ENCODE measurements at regions not wholly inside any gene's neighbourhood (a gene's known extent, or its start where the extent isn't known, plus 50 kb on each side); places are given as distances from the start of the nearest gene placed in this dataset.
"Not testable (repeated sequence)": the region's sequence is repeated elsewhere in the genome, so short reads cannot be mapped to it uniquely, and the experiment has no call there.

- Mint-ChIP-seq H3K27me3 (peaks cover 15 to 30% of the 10 kb centered on the region in 2 donors), H3K4me1 (no peaks in the 10 kb centered on the region), H3K36me3 (peaks cover 6% of the 10 kb centered on the region in 2 donors), H3K4me3 (no peak overlapping the region), H3K27ac (no peak overlapping the region), H3K9me3 (peaks cover 6 to 11% of the 10 kb centered on the region in 2 donors)
- ATAC-seq (replicated peaks), result no peak
- no peak for DNase-seq
Measured at GRCh38 chr17:33954597-33954996, 300.5 kb upstream of the CCL2 start.

- Mint-ChIP-seq H3K4me3 (no peak overlapping the region), H3K9me3 (peaks cover 10 to 15% of the 10 kb centered on the region in 2 donors), H3K4me1 (no peaks in the 10 kb centered on the region), H3K27me3 (peaks cover 19 to 30% of the 10 kb centered on the region in 2 donors), H3K27ac (no peak overlapping the region), H3K36me3 (peaks cover 6 to 9% of the 10 kb centered on the region in 2 donors)
- DNase-seq (no peak), ATAC-seq (replicated peaks) (no peak)
Measured at GRCh38 chr17:33955461-33955860, 299.6 kb upstream of the CCL2 start.

GRCh38 chr17:33959098-33959497 is 296.0 kb upstream of the CCL2 start:
- ATAC-seq (replicated peaks); DNase-seq; H3K27ac Mint-ChIP-seq; H3K4me3 Mint-ChIP-seq; H3K36me3 Mint-ChIP-seq: not testable (repeated sequence)
- Mint-ChIP-seq H3K9me3 (peaks cover 10 to 15% of the 10 kb centered on the region in 2 donors), H3K4me1 (peaks cover 7 to 19% of the 10 kb centered on the region in 2 donors), H3K27me3 (peaks cover 14 to 30% of the 10 kb centered on the region in 2 donors)

- H3K4me3 Mint-ChIP-seq, result peak overlapping the region in 1 of 2 donors; percentile 6
- H3K27me3 Mint-ChIP-seq, result peaks cover 16 to 20% of the 10 kb centered on the region in 2 donors
- H3K36me3 Mint-ChIP-seq, result peaks cover 4 to 9% of the 10 kb centered on the region in 2 donors
- peaks cover 17 to 37% of the 10 kb centered on the region in 2 donors for H3K4me1 Mint-ChIP-seq
- DNase-seq (peak; percentile 17), ATAC-seq (replicated peaks) (peak; percentile 68 to 84)
- H3K9me3 Mint-ChIP-seq, result peaks cover 12 to 13% of the 10 kb centered on the region in 2 donors
- H3K27ac Mint-ChIP-seq, result peak overlapping the region; percentile 59
Measured at GRCh38 chr17:33962857-33963655, 292.0 kb upstream of the CCL2 start.

- H3K4me3 Mint-ChIP-seq, result peak overlapping the region; percentile 18 to 31
- DNase-seq (peak; percentile 54), ATAC-seq (replicated peaks) (peak; percentile 86 to 88)
- peaks cover 0 to 4% of the 10 kb centered on the region in 2 donors for H3K36me3 Mint-ChIP-seq
- H3K9me3 Mint-ChIP-seq, result peaks cover 5 to 7% of the 10 kb centered on the region in 2 donors
- H3K27ac Mint-ChIP-seq, result peak overlapping the region; percentile 61
- peaks cover 26 to 51% of the 10 kb centered on the region in 2 donors for H3K4me1 Mint-ChIP-seq
- H3K27me3 Mint-ChIP-seq, result peaks cover 24 to 27% of the 10 kb centered on the region in 2 donors
Measured at GRCh38 chr17:33964344-33964979, 290.6 kb upstream of the CCL2 start.

- H3K36me3 Mint-ChIP-seq, result no peaks in the 10 kb centered on the region
- DNase-seq, result no peak
- H3K27me3 Mint-ChIP-seq, result peaks cover 25 to 42% of the 10 kb centered on the region in 2 donors
- H3K9me3 Mint-ChIP-seq, result peaks cover 2 to 3% of the 10 kb centered on the region in 2 donors
- peaks cover 26 to 51% of the 10 kb centered on the region in 2 donors for H3K4me1 Mint-ChIP-seq
- ATAC-seq (replicated peaks), result no peak
- no peak overlapping the region for H3K27ac Mint-ChIP-seq
- no peak overlapping the region for H3K4me3 Mint-ChIP-seq
Measured at GRCh38 chr17:33966410-33967059, 288.6 kb upstream of the CCL2 start.

- H3K27me3 Mint-ChIP-seq, result peaks cover 25 to 42% of the 10 kb centered on the region in 2 donors
- H3K4me3 Mint-ChIP-seq, result peak overlapping the region in 1 of 2 donors; percentile 11
Measured at GRCh38 chr17:33967608-33968349, 287.3 kb upstream of the CCL2 start.

GRCh38 chr17:33968350-33969044 is 286.6 kb upstream of the CCL2 start:
- peak overlapping the region in 1 of 2 donors; percentile 56 for H3K4me3 Mint-ChIP-seq
- peaks cover 28 to 42% of the 10 kb centered on the region in 2 donors for H3K27me3 Mint-ChIP-seq
- H3K9me3 Mint-ChIP-seq, result peaks cover 2 to 3% of the 10 kb centered on the region in 2 donors
- H3K27ac Mint-ChIP-seq, result peak overlapping the region; percentile 25
- no peaks in the 10 kb centered on the region for H3K36me3 Mint-ChIP-seq
- ATAC-seq (replicated peaks), result peak; percentile 62 to 67
- H3K4me1 Mint-ChIP-seq, result peaks cover 20 to 36% of the 10 kb centered on the region in 2 donors
- peak; percentile 17 for DNase-seq

More at GRCh38 chr17:33967608-33968349, 287.3 kb upstream of the CCL2 start:
- ATAC-seq (replicated peaks), result no peak
- no peaks in the 10 kb centered on the region for H3K36me3 Mint-ChIP-seq
- H3K4me1 Mint-ChIP-seq, result peaks cover 25 to 42% of the 10 kb centered on the region in 2 donors
- no peak for DNase-seq
- peak overlapping the region; percentile 25 for H3K27ac Mint-ChIP-seq
- peaks cover 2 to 3% of the 10 kb centered on the region in 2 donors for H3K9me3 Mint-ChIP-seq

GRCh38 chr17:33970279-33970678 is 284.8 kb upstream of the CCL2 start:
- no peak overlapping the region for H3K4me3 Mint-ChIP-seq
- no peaks in the 10 kb centered on the region for H3K36me3 Mint-ChIP-seq
- no peak for DNase-seq
- peaks cover 28 to 51% of the 10 kb centered on the region in 2 donors for H3K27me3 Mint-ChIP-seq
- no peak for ATAC-seq (replicated peaks)
- H3K4me1 Mint-ChIP-seq, result peaks cover 12 to 24% of the 10 kb centered on the region in 2 donors
- H3K9me3 Mint-ChIP-seq, result peaks cover 0 to 1% of the 10 kb centered on the region in 2 donors
- no peak overlapping the region for H3K27ac Mint-ChIP-seq

- ATAC-seq (replicated peaks) (no peak), DNase-seq (no peak)
- H3K27ac Mint-ChIP-seq, result no peak overlapping the region
- peaks cover 29 to 47% of the 10 kb centered on the region in 2 donors for H3K27me3 Mint-ChIP-seq
- H3K9me3 Mint-ChIP-seq, result peaks cover 0 to 2% of the 10 kb centered on the region in 2 donors
- H3K4me1 Mint-ChIP-seq, result peaks cover 12 to 17% of the 10 kb centered on the region in 2 donors
- H3K36me3 Mint-ChIP-seq, result no peaks in the 10 kb centered on the region
- no peak overlapping the region for H3K4me3 Mint-ChIP-seq
Measured at GRCh38 chr17:33972763-33973162, 282.3 kb upstream of the CCL2 start.

GRCh38 chr17:33973491-33973890 is 281.6 kb upstream of the CCL2 start:
- no peak for ATAC-seq (replicated peaks)
- Mint-ChIP-seq H3K36me3 (no peaks in the 10 kb centered on the region), H3K4me1 (peaks cover 5 to 10% of the 10 kb centered on the region in 2 donors), H3K9me3 (peaks cover 0 to 2% of the 10 kb centered on the region in 2 donors), H3K27me3 (peaks cover 21 to 39% of the 10 kb centered on the region in 2 donors), H3K27ac (no peak overlapping the region), H3K4me3 (no peak overlapping the region)
- DNase-seq, result no peak

GRCh38 chr17:33974276-33974675 is 280.8 kb upstream of the CCL2 start:
- no peak overlapping the region for H3K27ac Mint-ChIP-seq
- no peaks in the 10 kb centered on the region for H3K36me3 Mint-ChIP-seq
- H3K4me3 Mint-ChIP-seq, result no peak overlapping the region
- peaks cover 0 to 2% of the 10 kb centered on the region in 2 donors for H3K4me1 Mint-ChIP-seq
- peaks cover 13 to 32% of the 10 kb centered on the region in 2 donors for H3K27me3 Mint-ChIP-seq
- H3K9me3 Mint-ChIP-seq, result peaks cover 0 to 2% of the 10 kb centered on the region in 2 donors
- ATAC-seq (replicated peaks) (no peak), DNase-seq (no peak)

GRCh38 chr17:33976831-33977230 is 278.3 kb upstream of the CCL2 start:
- DNase-seq (no peak), ATAC-seq (replicated peaks) (no peak)
- Mint-ChIP-seq H3K27me3 (peaks cover 7 to 15% of the 10 kb centered on the region in 2 donors), H3K4me3 (no peak overlapping the region), H3K36me3 (no peaks in the 10 kb centered on the region), H3K27ac (no peak overlapping the region), H3K9me3 (peaks cover 0 to 2% of the 10 kb centered on the region in 2 donors), H3K4me1 (peaks cover 4 to 6% of the 10 kb centered on the region in 2 donors)
